ENCODE measurements at regions not wholly inside any gene's neighbourhood (a gene's known extent, or its start where the extent isn't known, plus 50 kb on each side); places are given as distances from the start of the nearest gene placed in this dataset.

- TF ChIP-seq CTCF (optimal IDR thresholded peaks at IDR 0.05 in 1 of 3, IDR thresholded peaks at IDR 0.05 in 1 of 3, conservative IDR thresholded peaks at IDR 0.05 in 1 of 3; ENCODE audit: extremely low read depth in 1 of 3, insufficient read depth in 2 of 3, low read length in 3 of 3) (no peak), EZH2 (IDR thresholded peaks at IDR 0.05; ENCODE audit: low read length) (no peak)
Measured at GRCh38 chr1:168979276-168979675, 127.2 kb upstream of the ATP1B1 start.

Measured in keratinocyte (primary cell).